ENCODE measurements at regions not wholly inside any gene's neighbourhood (a gene's known extent, or its start where the extent isn't known, plus 50 kb on each side); places are given as distances from the start of the nearest gene placed in this dataset.

GRCh38 chr6:15107644-15108382 is 138.1 kb upstream of the JARID2 start:
- TF ChIP-seq POLR2A (IDR thresholded peaks at IDR 0.05; ENCODE audit: borderline replicate concordance, extremely low read depth, insufficient read depth, insufficient read length) (no peak), POLR2AphosphoS5 (IDR thresholded peaks at IDR 0.05; ENCODE audit: low read depth, low read length) (no peak), EZH2phosphoT487 (IDR thresholded peaks at IDR 0.05; ENCODE audit: borderline replicate concordance) (no peak), YY1 (IDR thresholded peaks at IDR 0.05; ENCODE audit: extremely low read depth, insufficient replicate concordance, low read depth, low read length) (no peak), MAX (IDR thresholded peaks at IDR 0.05) (no peak), ZNF274 (IDR thresholded peaks at IDR 0.05; ENCODE audit: low read depth, low read length) (no peak), ATF3 (IDR thresholded peaks at IDR 0.05) (no peak), CTCF (IDR thresholded peaks at IDR 0.05 in 2 of 3, conservative IDR thresholded peaks at IDR 0.05 in 1 of 3; ENCODE audit: borderline replicate concordance in 1 of 3, insufficient read depth in 1 of 3, low read depth in 2 of 3, low read length in 2 of 3) (no peak), CEBPB (IDR thresholded peaks at IDR 0.05; ENCODE audit: low read depth) (no peak)

All from HCT116 (cell line).